Posterior cingulate gyrus (tissue), 11 donors: ENCODE measurements at regions not wholly inside any gene's neighbourhood (a gene's known extent, or its start where the extent isn't known, plus 50 kb on each side); places are given as distances from the start of the nearest gene placed in this dataset.

Experiments used
- DNase-seq, 10 donors: peaks; one replicate each; pipeline versions ENCODE4 v3.0.0 to v3.0.0-alpha.2; 2020 to 2021; ENCODE audit warnings: mixed read lengths in 3 of 10
- intact Hi-C: fragments of 100-400 bp; cut with DNase I; formaldehyde crosslinking; loops from one replicate; pipeline ENCODE4 v1.15.1; 2023

- intact Hi-C loops, result no loop called here
- DNase-seq, result no peak
Observed at GRCh38 chr5:29930316-29930715, 1263.2 kb upstream of the CDH6 start.

- intact Hi-C loops, result no loop called here
- DNase-seq, result no peak
Observed at GRCh38 chr5:29924107-29924506, 1269.4 kb upstream of the CDH6 start.

GRCh38 chr5:29905626-29906353, 1287.7 kb upstream of the CDH6 start:
- intact Hi-C loops, result no loop called here
- DNase-seq, result no peak

- intact Hi-C loops, result no loop called here
- DNase-seq, result no peak
Observed at GRCh38 chr5:29902859-29903258, 1290.6 kb upstream of the CDH6 start.

- DNase-seq, result no peak
- intact Hi-C loops, result no loop called here
Observed at GRCh38 chr5:29899583-29899982, 1293.9 kb upstream of the CDH6 start.

GRCh38 chr5:29897916-29898315, 1295.6 kb upstream of the CDH6 start:
- no peak for DNase-seq
- intact Hi-C loops, result no loop called here

GRCh38 chr5:29896646-29897045, 1296.8 kb upstream of the CDH6 start:
- no peak for DNase-seq
- intact Hi-C loops, result no loop called here

GRCh38 chr5:29894668-29895067, 1298.8 kb upstream of the CDH6 start:
- no peak for DNase-seq
- intact Hi-C loops, result no loop called here

- intact Hi-C loops, result no loop called here
- no peak for DNase-seq
Observed at GRCh38 chr5:29889051-29889450, 1304.4 kb upstream of the CDH6 start.

GRCh38 chr5:29885595-29885994, 1307.9 kb upstream of the CDH6 start:
- intact Hi-C loops, result no loop called here
- peak in 2 of 10 donors; percentile 52 to 68 for DNase-seq

- intact Hi-C loops, result no loop called here
- no peak for DNase-seq
Observed at GRCh38 chr5:29882036-29882435, 1311.5 kb upstream of the CDH6 start.

- intact Hi-C loops, result no loop called here
- DNase-seq, result no peak
Observed at GRCh38 chr5:29879401-29879800, 1314.1 kb upstream of the CDH6 start.

GRCh38 chr5:29878599-29878998, 1314.9 kb upstream of the CDH6 start:
- no peak for DNase-seq
- intact Hi-C loops, result no loop called here

- no peak for DNase-seq
- intact Hi-C loops, result no loop called here
Observed at GRCh38 chr5:29867155-29867554, 1326.3 kb upstream of the CDH6 start.

- intact Hi-C loops, result no loop called here
- DNase-seq, result no peak
Observed at GRCh38 chr5:29853711-29854220, 1339.7 kb upstream of the CDH6 start.

- intact Hi-C loops, result no loop called here
- no peak for DNase-seq
Observed at GRCh38 chr5:29852329-29852728, 1341.2 kb upstream of the CDH6 start.

- no peak for DNase-seq
Observed at GRCh38 chr5:29845206-29845605, 1348.3 kb upstream of the CDH6 start.

GRCh38 chr5:29833394-29833793, 1360.1 kb upstream of the CDH6 start:
- intact Hi-C loops, result no loop called here

More at GRCh38 chr5:29845206-29845605, 1348.3 kb upstream of the CDH6 start:
- intact Hi-C loops, result no loop called here

GRCh38 chr5:29822521-29822920, 1371.0 kb upstream of the CDH6 start:
- intact Hi-C loops, result no loop called here
- DNase-seq, result no peak

More at GRCh38 chr5:29833394-29833793, 1360.1 kb upstream of the CDH6 start:
- no peak for DNase-seq

- no peak for DNase-seq
- intact Hi-C loops, result no loop called here
Observed at GRCh38 chr5:29811914-29812679, 1381.4 kb upstream of the CDH6 start.

- DNase-seq, result no peak
- intact Hi-C loops, result no loop called here
Observed at GRCh38 chr5:29805804-29806203, 1387.7 kb upstream of the CDH6 start.

- intact Hi-C loops, result no loop called here
- no peak for DNase-seq
Observed at GRCh38 chr5:29800752-29801151, 1392.7 kb upstream of the CDH6 start.
